ENCODE measurements at regions not wholly inside any gene's neighbourhood (a gene's known extent, or its start where the extent isn't known, plus 50 kb on each side); places are given as distances from the start of the nearest gene placed in this dataset.

DNA sequence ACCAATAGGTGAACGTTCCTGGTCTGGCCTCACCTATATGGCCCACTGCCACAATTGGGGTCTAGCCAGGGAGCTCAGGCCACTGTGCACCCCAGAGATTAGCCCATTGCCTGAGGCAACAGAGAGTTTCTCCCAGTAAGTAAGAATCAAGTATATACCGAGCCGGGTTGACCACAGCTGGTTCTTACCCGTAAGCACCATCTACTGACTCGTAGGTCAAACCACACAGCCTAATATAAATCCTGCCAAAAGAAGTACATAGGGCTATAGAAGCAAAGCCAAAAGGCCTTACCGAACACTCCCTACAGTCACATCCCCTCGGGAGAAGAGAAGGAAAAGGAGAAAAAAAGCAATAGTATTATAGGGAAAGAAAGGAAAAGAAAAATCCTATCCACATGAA lies 463.6 kb upstream of the GJE1 start:
- Mint-ChIP-seq H3K4me3 (no peak overlapping the region), H3K36me3 (ENCODE audit: low read depth) (peaks cover 6% of the 10 kb centered on the region), H3K27me3 (ENCODE audit: low read depth) (no peaks in the 10 kb centered on the region), H3K4me1 (no peaks in the 10 kb centered on the region), H3K27ac (ENCODE audit: unreplicated experiment) (no peak overlapping the region), H3K9me3 (peaks cover 20% of the 10 kb centered on the region)
- TF ChIP-seq, protein P1, sequence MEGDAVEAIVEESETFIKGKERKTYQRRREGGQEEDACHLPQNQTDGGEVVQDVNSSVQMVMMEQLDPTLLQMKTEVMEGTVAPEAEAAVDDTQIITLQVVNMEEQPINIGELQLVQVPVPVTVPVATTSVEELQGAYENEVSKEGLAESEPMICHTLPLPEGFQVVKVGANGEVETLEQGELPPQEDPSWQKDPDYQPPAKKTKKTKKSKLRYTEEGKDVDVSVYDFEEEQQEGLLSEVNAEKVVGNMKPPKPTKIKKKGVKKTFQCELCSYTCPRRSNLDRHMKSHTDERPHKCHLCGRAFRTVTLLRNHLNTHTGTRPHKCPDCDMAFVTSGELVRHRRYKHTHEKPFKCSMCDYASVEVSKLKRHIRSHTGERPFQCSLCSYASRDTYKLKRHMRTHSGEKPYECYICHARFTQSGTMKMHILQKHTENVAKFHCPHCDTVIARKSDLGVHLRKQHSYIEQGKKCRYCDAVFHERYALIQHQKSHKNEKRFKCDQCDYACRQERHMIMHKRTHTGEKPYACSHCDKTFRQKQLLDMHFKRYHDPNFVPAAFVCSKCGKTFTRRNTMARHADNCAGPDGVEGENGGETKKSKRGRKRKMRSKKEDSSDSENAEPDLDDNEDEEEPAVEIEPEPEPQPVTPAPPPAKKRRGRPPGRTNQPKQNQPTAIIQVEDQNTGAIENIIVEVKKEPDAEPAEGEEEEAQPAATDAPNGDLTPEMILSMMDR (conservative IDR thresholded peaks at IDR 0.05) = no peak
- no peak for DNase-seq (ENCODE audit: low read depth, low spot score)

DNA sequence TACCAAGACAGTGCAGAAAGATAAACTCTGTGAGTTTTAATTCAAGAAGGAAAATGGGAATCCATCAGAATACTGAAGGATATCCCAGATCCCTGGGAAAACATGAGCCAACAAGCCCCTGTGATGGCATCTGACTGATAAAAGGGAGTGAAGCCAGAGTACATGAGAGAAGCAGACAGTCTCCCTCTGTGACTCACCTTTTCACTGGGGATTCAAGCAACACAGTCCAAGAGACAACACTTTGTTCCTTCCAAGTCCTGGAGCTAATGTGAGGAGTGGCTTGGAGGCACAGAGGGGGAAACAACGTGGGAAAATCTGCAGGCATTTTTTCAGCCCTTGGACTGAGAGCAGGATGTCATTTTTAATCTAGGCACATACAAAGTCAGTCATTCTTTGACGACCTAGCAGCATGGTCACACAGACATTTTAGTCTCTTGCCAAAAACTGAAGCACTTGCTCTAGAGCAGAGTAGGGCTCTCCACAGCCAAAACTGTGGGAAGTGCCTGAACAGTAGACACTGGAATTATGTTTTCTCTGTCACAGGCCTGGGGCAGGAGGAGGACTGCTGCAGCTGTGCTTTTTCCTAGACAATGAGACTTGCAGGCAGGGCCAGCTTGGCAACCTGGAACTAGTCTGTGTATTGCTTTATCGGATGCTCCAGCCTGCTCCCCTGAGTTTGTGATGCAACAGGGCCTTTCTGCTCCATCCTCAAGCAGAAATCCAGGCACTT lies 465.0 kb upstream of the GJE1 start:
- H3K36me3 Mint-ChIP-seq (ENCODE audit: low read depth) = peaks cover 6% of the 10 kb centered on the region
- TF ChIP-seq, protein P1 (conservative IDR thresholded peaks at IDR 0.05) = no peak

DNA sequence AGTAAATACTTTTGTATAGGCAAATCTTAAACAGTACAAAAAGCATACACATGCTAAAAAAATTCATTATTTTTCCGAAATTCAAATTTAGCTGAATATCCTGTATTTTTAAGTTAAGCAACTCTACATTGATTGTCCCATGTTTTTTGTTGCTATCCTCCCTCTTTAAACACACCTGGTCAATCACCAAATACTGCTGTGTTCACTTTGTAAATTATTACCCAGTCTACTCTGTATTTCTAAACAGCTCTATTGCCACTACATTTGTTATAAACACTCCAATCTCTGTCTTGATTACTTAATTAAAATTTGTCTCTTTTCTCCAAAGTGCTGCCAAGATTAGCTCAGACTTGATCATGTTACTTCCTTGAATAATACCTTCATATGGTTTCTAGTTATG lies 466.5 kb upstream of the GJE1 start:
- Mint-ChIP-seq H3K9me3 (peaks cover 11% of the 10 kb centered on the region), H3K4me1 (no peaks in the 10 kb centered on the region), H3K4me3 (no peak overlapping the region)

More for the DNA sequence above, 465.0 kb upstream of the GJE1 start:
- H3K27ac Mint-ChIP-seq (ENCODE audit: unreplicated experiment) = no peak overlapping the region
- H3K9me3 Mint-ChIP-seq = peaks cover 20% of the 10 kb centered on the region
- H3K4me1 Mint-ChIP-seq = no peaks in the 10 kb centered on the region
- H3K27me3 Mint-ChIP-seq (ENCODE audit: low read depth) = no peaks in the 10 kb centered on the region
- H3K4me3 Mint-ChIP-seq = no peak overlapping the region
- DNase-seq (ENCODE audit: low read depth, low spot score) = no peak

DNA sequence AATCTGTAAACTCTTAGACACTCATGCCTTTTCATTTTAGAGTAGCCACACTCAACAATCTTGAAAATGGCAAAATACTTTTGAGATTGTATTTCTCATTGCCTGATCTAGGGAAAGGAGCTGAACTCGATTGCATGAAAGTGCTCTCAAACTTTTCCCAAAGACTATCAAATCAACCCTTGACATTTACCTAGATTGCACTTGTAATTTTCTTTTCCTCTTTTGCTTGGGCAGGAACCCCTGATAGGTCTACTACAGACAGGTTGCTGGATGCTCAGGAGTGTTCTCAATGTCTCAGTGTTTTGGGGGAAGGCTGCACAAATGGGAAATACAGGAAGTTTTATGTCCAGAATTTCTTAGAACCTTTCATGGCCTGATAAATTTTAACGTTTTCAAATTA lies 468.0 kb upstream of the GJE1 start:
- TF ChIP-seq, protein P1 (conservative IDR thresholded peaks at IDR 0.05) = no peak
- no peaks in the 10 kb centered on the region for H3K4me1 Mint-ChIP-seq
- H3K9me3 Mint-ChIP-seq = peaks cover 4% of the 10 kb centered on the region
- no peak for DNase-seq (ENCODE audit: low read depth, low spot score)
- no peaks in the 10 kb centered on the region for H3K36me3 Mint-ChIP-seq (ENCODE audit: low read depth)
- no peak overlapping the region for H3K27ac Mint-ChIP-seq (ENCODE audit: unreplicated experiment)
- no peaks in the 10 kb centered on the region for H3K27me3 Mint-ChIP-seq (ENCODE audit: low read depth)
- H3K4me3 Mint-ChIP-seq = no peak overlapping the region

More for the DNA sequence above, 466.5 kb upstream of the GJE1 start:
- peaks cover 2% of the 10 kb centered on the region for H3K36me3 Mint-ChIP-seq (ENCODE audit: low read depth)
- no peaks in the 10 kb centered on the region for H3K27me3 Mint-ChIP-seq (ENCODE audit: low read depth)
- TF ChIP-seq, protein P1 (conservative IDR thresholded peaks at IDR 0.05) = no peak
- no peak for DNase-seq (ENCODE audit: low read depth, low spot score)
- no peak overlapping the region for H3K27ac Mint-ChIP-seq (ENCODE audit: unreplicated experiment)

DNA sequence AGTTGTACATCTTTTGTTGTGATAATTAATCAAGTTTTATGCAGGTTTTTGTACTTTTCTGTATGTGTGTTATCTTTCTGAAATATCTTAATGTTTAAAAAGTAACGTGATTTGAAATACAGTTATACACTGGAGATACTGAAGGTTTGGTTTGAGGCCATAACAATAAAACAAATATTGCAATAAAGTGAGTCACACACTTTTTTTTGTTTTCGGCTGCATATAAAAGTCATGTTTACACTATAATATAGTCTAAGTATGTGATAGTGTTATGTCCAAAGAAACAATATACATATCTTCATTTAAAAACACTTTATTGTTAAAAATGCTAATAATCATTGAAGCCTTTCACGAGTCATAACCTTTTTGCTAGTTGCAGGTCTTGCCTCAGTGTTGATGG lies 473.1 kb upstream of the GJE1 start:
- no peak for DNase-seq (ENCODE audit: low read depth, low spot score)
- TF ChIP-seq, protein P1 (conservative IDR thresholded peaks at IDR 0.05) = no peak
- Mint-ChIP-seq H3K9me3 (peaks cover 6% of the 10 kb centered on the region), H3K27ac (ENCODE audit: unreplicated experiment) (no peak overlapping the region), H3K27me3 (ENCODE audit: low read depth) (no peaks in the 10 kb centered on the region), H3K4me1 (no peaks in the 10 kb centered on the region), H3K4me3 (no peak overlapping the region), H3K36me3 (ENCODE audit: low read depth) (no peaks in the 10 kb centered on the region)

All from neural crest cell (in vitro differentiated cells).